Tibial nerve (tissue), 4 donors: ENCODE measurements at regions not wholly inside any gene's neighbourhood (a gene's known extent, or its start where the extent isn't known, plus 50 kb on each side); places are given as distances from the start of the nearest gene placed in this dataset.

Source experiments
- CTCF ChIP-seq, 5 experiments: fragments of 200-600 bp in 3 of 5; fragments of 450-650 bp in 2 of 5; sonication (generic) in 3 of 5; IDR thresholded peaks; one replicate each; pipeline ENCODE4 v1.5.1; 2016 to 2019; ENCODE audit warnings: antibody characterized with exemption in 5 of 5, mild to moderate bottlenecking in 3 of 5, moderate library complexity in 2 of 5
- EP300 ChIP-seq, 2 donors: sonication (generic); formaldehyde crosslinking; IDR thresholded peaks; one replicate each; pipeline ENCODE4 v1.6.1; 2017; ENCODE audit warnings: antibody characterized with exemption in 2 of 2, mild to moderate bottlenecking in 1 of 2
- POLR2A ChIP-seq, 2 donors: fragments of 450-650 bp; IDR thresholded peaks; one replicate each; pipeline ENCODE4 v1.6.1; 2017; ENCODE audit warnings: antibody characterized with exemption in 2 of 2, mild to moderate bottlenecking in 2 of 2, moderate library complexity in 2 of 2

DNA sequence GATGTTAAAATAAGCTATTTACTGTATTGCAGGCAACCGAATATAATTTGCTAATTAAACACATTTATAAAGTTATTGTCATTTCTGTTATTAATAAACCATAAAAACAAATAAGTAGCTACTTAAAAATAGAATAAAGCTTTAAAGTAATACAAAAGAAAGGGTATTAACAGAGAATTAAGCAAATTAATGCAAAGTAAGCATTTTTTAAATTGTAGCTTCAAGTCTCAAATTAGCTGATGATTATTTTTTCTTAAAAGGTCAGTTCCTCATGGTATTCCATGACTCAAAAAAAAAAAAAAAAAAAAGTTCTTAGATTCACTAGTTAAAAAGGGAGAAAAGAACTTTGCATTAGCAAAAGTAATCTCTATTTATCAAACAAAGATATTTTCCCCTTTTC lies 292.5 kb downstream of the SLITRK1 start:
- TF ChIP-seq CTCF (IDR thresholded peaks at IDR 0.05) (no peak), POLR2A (IDR thresholded peaks at IDR 0.05) (no peak), EP300 (IDR thresholded peaks at IDR 0.05) (no peak)
